Fibroblast of peridontal ligament (primary cell): ENCODE measurements at regions not wholly inside any gene's neighbourhood (a gene's known extent, or its start where the extent isn't known, plus 50 kb on each side); places are given as distances from the start of the nearest gene placed in this dataset.
A peak's percentile ranks its signal among the peaks of the same experiment; 100 is the strongest.

Experiments
- DNase-seq: peaks from one replicate; pipeline ENCODE4 v3.0.0-alpha.2; 2010; ENCODE audit errors: extremely low read depth

- no peak for DNase-seq
Measured at GRCh38 chr16:76612497-76612896, 335.3 kb downstream of the CNTNAP4 start.

GRCh38 chr16:76614269-76614668 lies 337.1 kb downstream of the CNTNAP4 start:
- DNase-seq = no peak

- no peak for DNase-seq
Measured at GRCh38 chr16:76622876-76623275, 345.7 kb downstream of the CNTNAP4 start.

- no peak for DNase-seq
Measured at GRCh38 chr16:76634847-76635697, 357.9 kb downstream of the CNTNAP4 start.

GRCh38 chr16:76639685-76640289 lies 362.6 kb downstream of the CNTNAP4 start:
- DNase-seq = peak; percentile 25

- no peak for DNase-seq
Measured at GRCh38 chr16:76650582-76650981, 373.4 kb downstream of the CNTNAP4 start.

GRCh38 chr16:76653390-76654026 lies 376.3 kb downstream of the CNTNAP4 start:
- DNase-seq = peak; percentile 65

GRCh38 chr16:76654088-76654820 lies 377.1 kb downstream of the CNTNAP4 start:
- DNase-seq = no peak

- no peak for DNase-seq
Measured at GRCh38 chr16:76656994-76657393, 379.8 kb downstream of the CNTNAP4 start.

GRCh38 chr16:76661691-76662235 lies 384.6 kb downstream of the CNTNAP4 start:
- no peak for DNase-seq

- DNase-seq = no peak
Measured at GRCh38 chr16:76665571-76666275, 388.5 kb downstream of the CNTNAP4 start.

GRCh38 chr16:76668207-76668725 lies 391.1 kb downstream of the CNTNAP4 start:
- DNase-seq = no peak

- no peak for DNase-seq
Measured at GRCh38 chr16:76669288-76669687, 392.1 kb downstream of the CNTNAP4 start.

GRCh38 chr16:76670125-76670857 lies 393.1 kb downstream of the CNTNAP4 start:
- DNase-seq = no peak

GRCh38 chr16:76676356-76676755 lies 399.2 kb downstream of the CNTNAP4 start:
- no peak for DNase-seq

GRCh38 chr16:76681296-76681695 lies 404.1 kb downstream of the CNTNAP4 start:
- no peak for DNase-seq

- DNase-seq = no peak
Measured at GRCh38 chr16:76683051-76683450, 405.9 kb downstream of the CNTNAP4 start.

GRCh38 chr16:76696876-76697275 lies 419.7 kb downstream of the CNTNAP4 start:
- no peak for DNase-seq

GRCh38 chr16:76705892-76706291 lies 428.7 kb downstream of the CNTNAP4 start:
- no peak for DNase-seq

GRCh38 chr16:76713191-76713590 lies 436.0 kb downstream of the CNTNAP4 start:
- DNase-seq = no peak
